ENCODE measurements at regions not wholly inside any gene's neighbourhood (a gene's known extent, or its start where the extent isn't known, plus 50 kb on each side); places are given as distances from the start of the nearest gene placed in this dataset.

DNA sequence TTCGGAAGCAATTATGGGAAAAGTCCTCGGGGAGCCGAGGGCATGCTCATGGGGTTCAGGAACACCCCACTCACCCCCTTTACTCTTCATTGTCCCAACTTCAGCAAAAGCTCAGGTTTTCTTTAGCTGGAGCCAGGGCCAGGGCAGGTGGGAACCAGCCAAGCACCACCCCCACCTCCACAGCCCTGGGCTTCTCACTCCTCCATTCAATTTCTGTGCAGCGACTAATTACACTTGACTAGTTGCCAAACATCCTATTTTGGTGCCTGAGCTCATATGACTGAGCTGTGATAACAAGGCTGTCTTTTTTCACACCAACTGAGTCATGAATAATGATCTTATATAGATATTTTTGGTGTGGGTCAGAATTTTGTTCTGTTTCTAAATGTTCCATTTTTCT, 257.2 kb upstream of the AJAP1 start:
- TF ChIP-seq, protein P1, sequence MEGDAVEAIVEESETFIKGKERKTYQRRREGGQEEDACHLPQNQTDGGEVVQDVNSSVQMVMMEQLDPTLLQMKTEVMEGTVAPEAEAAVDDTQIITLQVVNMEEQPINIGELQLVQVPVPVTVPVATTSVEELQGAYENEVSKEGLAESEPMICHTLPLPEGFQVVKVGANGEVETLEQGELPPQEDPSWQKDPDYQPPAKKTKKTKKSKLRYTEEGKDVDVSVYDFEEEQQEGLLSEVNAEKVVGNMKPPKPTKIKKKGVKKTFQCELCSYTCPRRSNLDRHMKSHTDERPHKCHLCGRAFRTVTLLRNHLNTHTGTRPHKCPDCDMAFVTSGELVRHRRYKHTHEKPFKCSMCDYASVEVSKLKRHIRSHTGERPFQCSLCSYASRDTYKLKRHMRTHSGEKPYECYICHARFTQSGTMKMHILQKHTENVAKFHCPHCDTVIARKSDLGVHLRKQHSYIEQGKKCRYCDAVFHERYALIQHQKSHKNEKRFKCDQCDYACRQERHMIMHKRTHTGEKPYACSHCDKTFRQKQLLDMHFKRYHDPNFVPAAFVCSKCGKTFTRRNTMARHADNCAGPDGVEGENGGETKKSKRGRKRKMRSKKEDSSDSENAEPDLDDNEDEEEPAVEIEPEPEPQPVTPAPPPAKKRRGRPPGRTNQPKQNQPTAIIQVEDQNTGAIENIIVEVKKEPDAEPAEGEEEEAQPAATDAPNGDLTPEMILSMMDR (IDR thresholded peaks at IDR 0.05; ENCODE audit: insufficient read depth, low read length, poor library complexity, severe bottlenecking), result no peak
- no peak for DNase-seq (ENCODE audit: extremely low read depth, insufficient read length)
- Histone ChIP-seq H3K27me3 (replicated peaks; ENCODE audit: control insufficient read depth, insufficient read depth, low read length) (no peaks in the 10 kb centered on the region), H3K36me3 (ENCODE audit: control insufficient read depth, insufficient read depth, low read length) (no peaks in the 10 kb centered on the region), H3K4me3 (replicated peaks; ENCODE audit: low read depth, low read length) (no peak overlapping the region)

DNA sequence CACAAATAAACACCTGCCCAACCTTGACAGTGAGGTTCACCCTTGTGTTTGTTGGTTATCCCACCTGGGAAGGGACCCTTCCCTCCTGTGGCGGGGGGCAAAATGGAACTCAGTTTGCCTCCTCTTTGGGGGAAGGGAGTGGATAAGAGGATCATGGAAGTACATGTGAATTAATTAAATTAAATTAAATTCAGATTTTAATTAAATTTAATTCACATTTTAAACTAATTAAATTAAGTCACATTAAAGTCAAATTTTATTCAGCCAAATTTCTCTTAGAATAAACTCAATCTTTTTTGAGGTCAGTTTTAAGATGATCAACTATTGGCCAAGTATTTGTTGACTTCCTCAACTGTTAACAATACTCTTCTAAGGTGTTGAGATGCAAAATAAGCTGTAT, 252.4 kb upstream of the AJAP1 start:
- DNase-seq (ENCODE audit: extremely low read depth, insufficient read length), result no peak
- TF ChIP-seq, protein P1 (IDR thresholded peaks at IDR 0.05; ENCODE audit: insufficient read depth, low read length, poor library complexity, severe bottlenecking), result no peak
- Histone ChIP-seq H3K36me3 (ENCODE audit: control insufficient read depth, insufficient read depth, low read length) (no peaks in the 10 kb centered on the region), H3K27me3 (replicated peaks; ENCODE audit: control insufficient read depth, insufficient read depth, low read length) (no peaks in the 10 kb centered on the region), H3K4me3 (replicated peaks; ENCODE audit: low read depth, low read length) (no peak overlapping the region)

DNA sequence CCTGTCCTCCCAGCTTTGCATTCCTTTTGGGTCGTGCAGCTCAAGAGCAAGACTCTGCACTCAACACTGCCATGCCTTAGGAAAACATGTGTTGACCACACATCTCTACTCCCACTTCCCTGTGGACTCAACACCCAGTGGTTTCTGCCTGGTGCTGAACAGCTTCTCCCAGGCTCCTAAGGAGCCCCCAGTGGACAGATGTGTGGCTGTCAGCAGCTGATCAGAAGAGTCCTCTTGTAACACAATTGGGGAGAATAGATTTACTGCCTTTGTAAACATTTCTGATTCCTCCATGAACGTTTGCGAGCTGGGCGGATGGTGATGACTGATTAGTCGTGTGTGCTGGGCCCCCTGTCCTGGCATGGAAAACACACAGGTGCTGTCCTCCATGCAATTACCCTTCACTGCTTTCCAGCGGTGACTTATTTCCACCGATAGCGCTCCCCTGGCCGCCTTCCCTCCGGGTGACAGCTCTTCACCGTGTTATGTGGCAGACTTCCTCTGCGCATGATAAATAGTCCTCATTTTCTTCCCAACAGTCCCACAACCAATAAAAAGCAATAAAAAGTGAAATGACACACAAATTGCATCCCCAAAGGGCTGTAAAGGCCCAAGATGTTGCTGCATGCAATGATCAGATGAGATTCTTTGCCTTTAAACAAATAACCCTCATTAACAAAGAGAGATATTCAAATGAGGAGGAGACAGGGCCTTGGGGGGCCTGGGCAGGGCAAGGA, 249.4 kb upstream of the AJAP1 start:
- Histone ChIP-seq H3K36me3 (ENCODE audit: control insufficient read depth, insufficient read depth, low read length) (no peaks in the 10 kb centered on the region), H3K27me3 (replicated peaks; ENCODE audit: control insufficient read depth, insufficient read depth, low read length) (no peaks in the 10 kb centered on the region), H3K4me3 (replicated peaks; ENCODE audit: low read depth, low read length) (no peak overlapping the region)
- TF ChIP-seq, protein P1 (IDR thresholded peaks at IDR 0.05; ENCODE audit: insufficient read depth, low read length, poor library complexity, severe bottlenecking), result no peak
- no peak for DNase-seq (ENCODE audit: extremely low read depth, insufficient read length)

GRCh38 chr1:4407851-4408250, 246.6 kb upstream of the AJAP1 start:
- Histone ChIP-seq H3K27me3 (replicated peaks; ENCODE audit: control insufficient read depth, insufficient read depth, low read length) (no peaks in the 10 kb centered on the region), H3K4me3 (replicated peaks; ENCODE audit: low read depth, low read length) (no peak overlapping the region), H3K36me3 (ENCODE audit: control insufficient read depth, insufficient read depth, low read length) (no peaks in the 10 kb centered on the region)
- DNase-seq (ENCODE audit: extremely low read depth, insufficient read length), result no peak
- TF ChIP-seq, protein P1 (IDR thresholded peaks at IDR 0.05; ENCODE audit: insufficient read depth, low read length, poor library complexity, severe bottlenecking), result no peak

DNA sequence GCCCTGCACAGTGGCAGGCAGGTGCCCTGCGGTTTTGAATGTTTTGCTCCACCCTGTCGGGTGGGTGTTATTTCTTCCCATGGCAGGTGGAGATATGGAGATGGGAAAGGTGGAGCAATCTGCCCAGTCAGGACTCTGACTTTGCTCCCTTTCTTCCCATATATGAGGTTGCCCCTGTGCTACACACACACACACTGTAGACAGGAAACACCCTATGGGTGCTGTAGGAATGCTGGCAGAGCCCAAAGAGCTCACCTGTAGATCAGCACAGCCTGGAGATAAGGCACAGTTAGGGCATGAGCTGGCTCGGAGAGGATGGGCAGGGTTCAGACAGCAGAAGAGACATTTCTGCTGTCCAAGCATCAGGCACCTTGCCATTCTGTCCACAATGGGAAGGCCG, 246.0 kb upstream of the AJAP1 start:
- no peak for DNase-seq (ENCODE audit: extremely low read depth, insufficient read length)
- H3K36me3 ChIP-seq (ENCODE audit: control insufficient read depth, insufficient read depth, low read length), result no peaks in the 10 kb centered on the region
- TF ChIP-seq, protein P1 (IDR thresholded peaks at IDR 0.05; ENCODE audit: insufficient read depth, low read length, poor library complexity, severe bottlenecking), result no peak

DNA sequence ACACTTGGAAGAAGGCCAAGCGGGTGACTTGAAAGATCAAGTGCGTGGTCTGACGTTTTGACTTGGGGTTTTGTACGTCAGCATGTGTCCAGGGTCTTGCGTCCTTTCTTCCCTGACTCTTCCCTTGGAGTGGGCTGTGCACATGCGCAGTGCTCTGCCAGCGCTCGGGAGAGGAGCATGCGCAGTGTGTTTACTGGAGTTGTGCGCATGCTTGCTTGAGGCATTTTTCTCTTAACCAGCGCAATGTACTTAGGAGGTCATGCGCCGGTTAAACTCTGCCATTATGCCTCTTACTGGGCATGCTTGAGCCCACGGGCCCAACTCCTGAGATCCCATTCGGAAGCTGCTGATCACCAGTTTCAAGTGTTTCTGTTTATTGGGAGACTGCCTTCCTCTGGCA, 242.5 kb upstream of the AJAP1 start:
- Histone ChIP-seq H3K27me3 (replicated peaks; ENCODE audit: control insufficient read depth, insufficient read depth, low read length) (no peaks in the 10 kb centered on the region), H3K4me3 (replicated peaks; ENCODE audit: low read depth, low read length) (no peak overlapping the region), H3K36me3 (ENCODE audit: control insufficient read depth, insufficient read depth, low read length) (no peaks in the 10 kb centered on the region)
- DNase-seq (ENCODE audit: extremely low read depth, insufficient read length), result no peak
- TF ChIP-seq, protein P1 (IDR thresholded peaks at IDR 0.05; ENCODE audit: insufficient read depth, low read length, poor library complexity, severe bottlenecking), result no peak

More for the DNA sequence above, 246.0 kb upstream of the AJAP1 start:
- H3K27me3 ChIP-seq (replicated peaks; ENCODE audit: control insufficient read depth, insufficient read depth, low read length), result no peaks in the 10 kb centered on the region
- no peak overlapping the region for H3K4me3 ChIP-seq (replicated peaks; ENCODE audit: low read depth, low read length)

All from GM06990 (cell line).